Common myeloid progenitor, CD34-positive (primary cell): ENCODE measurements at regions not wholly inside any gene's neighbourhood (a gene's known extent, or its start where the extent isn't known, plus 50 kb on each side); places are given as distances from the start of the nearest gene placed in this dataset.

Experiments used
- CTCF ChIA-PET: fragments of 350-600 bp; sonication (Branson Sonifier 250); formaldehyde crosslinking; loops from one replicate; lab custom pipeline; 2021; ENCODE audit warnings: antibody characterized with exemption; lab: Charles Lee
- POLR2A ChIA-PET: fragments of 350-600 bp; sonication (Branson Sonifier 250); formaldehyde crosslinking; loops from one replicate; lab custom pipeline; 2021; ENCODE audit warnings: antibody characterized with exemption; lab: Charles Lee
- DNase-seq, 3 donors: peaks; one replicate each; pipeline versions ENCODE4 v3.0.0 to v3.0.0-alpha.2; 2013
- H3K27ac ChIP-seq, 2 experiments: 1 replicate in 1 of 2; 2 replicates in 1 of 2; pipeline ENCODE4 v1.7.0; 2013; ENCODE audit warnings: inconsistent platforms in 2 of 2, low read length in 2 of 2, mild to moderate bottlenecking in 2 of 2, low read depth in 1 of 2, moderate library complexity in 1 of 2; ENCODE audit not compliant: severe bottlenecking in 2 of 2, insufficient read depth in 1 of 2, poor library complexity in 1 of 2
- H3K27me3 ChIP-seq, 5 experiments: replicated peaks in 2 of 5; 1 replicate in 3 of 5; 2 replicates in 2 of 5; pipeline versions ENCODE4 v1.6.1 to v1.7.0; 2013; ENCODE audit warnings: low read length in 4 of 5, mild to moderate bottlenecking in 2 of 5, moderate library complexity in 2 of 5, inconsistent platforms in 1 of 5; ENCODE audit not compliant: insufficient read depth in 5 of 5, control insufficient read depth in 4 of 5
- H3K36me3 ChIP-seq, 4 experiments: 1 replicate in 2 of 4; 2 replicates in 2 of 4; pipeline versions ENCODE4 v1.6.1 to v1.7.0; 2013; ENCODE audit warnings: low read length in 3 of 4, control low read depth in 1 of 4, mild to moderate bottlenecking in 1 of 4; ENCODE audit not compliant: control insufficient read depth in 4 of 4, insufficient read depth in 4 of 4
- H3K4me1 ChIP-seq, 4 experiments: 1 replicate in 3 of 4; 2 replicates in 1 of 4; pipeline versions ENCODE4 v1.6.1 to v1.7.1; 2013; ENCODE audit warnings: low read length in 3 of 4, mild to moderate bottlenecking in 3 of 4, control low read depth in 1 of 4, inconsistent platforms in 1 of 4, moderate library complexity in 1 of 4; ENCODE audit not compliant: control insufficient read depth in 4 of 4, insufficient read depth in 4 of 4; ENCODE audit errors: control extremely low read depth in 1 of 4
- H3K4me3 ChIP-seq, 7 experiments: 1 replicate in 4 of 7; 2 replicates in 3 of 7; pipeline versions ENCODE4 v1.5.1 to v1.7.0; 2013; ENCODE audit warnings: mild to moderate bottlenecking in 7 of 7, low read length in 6 of 7, moderate library complexity in 6 of 7, inconsistent platforms in 2 of 7, low read depth in 2 of 7, control low read depth in 1 of 7; ENCODE audit not compliant: insufficient read depth in 4 of 7, control insufficient read depth in 1 of 7; ENCODE audit errors: extremely low read depth in 1 of 7
- H3K9me3 ChIP-seq, 5 experiments: 1 replicate in 4 of 5; 2 replicates in 1 of 5; pipeline versions ENCODE4 v1.6.1 to v1.7.1; 2013; ENCODE audit warnings: low read length in 4 of 5, mild to moderate bottlenecking in 2 of 5, inconsistent platforms in 1 of 5, low read depth in 1 of 5, moderate library complexity in 1 of 5; ENCODE audit not compliant: control insufficient read depth in 4 of 5, insufficient read depth in 2 of 5; ENCODE audit errors: control extremely low read depth in 1 of 5
- WGBS: methylation state at CpG from one replicate; pipeline ENCODE4 v1.1.5; 2013; ENCODE audit not compliant: insufficient coverage; 5-methylcytosine and 5-hydroxymethylcytosine counted together

DNA sequence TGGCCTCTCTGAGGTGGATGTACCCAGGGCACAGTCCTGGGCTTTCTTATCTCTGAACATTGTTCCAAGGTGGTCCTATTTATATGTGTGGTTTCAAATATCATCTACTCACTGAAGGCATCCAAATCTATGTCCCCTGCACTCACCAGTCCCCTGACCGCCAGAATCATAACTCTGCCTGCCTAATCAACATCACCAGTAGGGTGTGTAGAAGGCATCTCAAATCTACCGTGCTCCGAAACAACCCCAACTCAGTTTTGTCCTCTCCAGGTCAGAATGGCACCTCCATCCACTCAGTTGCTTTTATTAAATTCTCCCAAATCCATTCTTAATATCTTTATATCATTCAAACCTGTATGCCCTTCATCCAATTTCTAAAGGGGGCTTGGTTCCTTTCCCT is 536.3 kb downstream of the GRIN2A start:
- peaks cover 0 to 2% (median 0%) of the 10 kb centered on the region in 5 experiments for H3K27me3 ChIP-seq
- DNase-seq, result no peak
- POLR2A ChIA-PET, result no interaction called here
- H3K9me3 ChIP-seq, result no peaks in the 10 kb centered on the region
- no peak overlapping the region for H3K4me3 ChIP-seq
- 79% methylated on average over 3 of the region's 3 CpGs for WGBS
- no peaks in the 10 kb centered on the region for H3K4me1 ChIP-seq
- CTCF ChIA-PET, result no interaction called here
- H3K27ac ChIP-seq, result no peak overlapping the region
- H3K36me3 ChIP-seq, result no peaks in the 10 kb centered on the region

DNA sequence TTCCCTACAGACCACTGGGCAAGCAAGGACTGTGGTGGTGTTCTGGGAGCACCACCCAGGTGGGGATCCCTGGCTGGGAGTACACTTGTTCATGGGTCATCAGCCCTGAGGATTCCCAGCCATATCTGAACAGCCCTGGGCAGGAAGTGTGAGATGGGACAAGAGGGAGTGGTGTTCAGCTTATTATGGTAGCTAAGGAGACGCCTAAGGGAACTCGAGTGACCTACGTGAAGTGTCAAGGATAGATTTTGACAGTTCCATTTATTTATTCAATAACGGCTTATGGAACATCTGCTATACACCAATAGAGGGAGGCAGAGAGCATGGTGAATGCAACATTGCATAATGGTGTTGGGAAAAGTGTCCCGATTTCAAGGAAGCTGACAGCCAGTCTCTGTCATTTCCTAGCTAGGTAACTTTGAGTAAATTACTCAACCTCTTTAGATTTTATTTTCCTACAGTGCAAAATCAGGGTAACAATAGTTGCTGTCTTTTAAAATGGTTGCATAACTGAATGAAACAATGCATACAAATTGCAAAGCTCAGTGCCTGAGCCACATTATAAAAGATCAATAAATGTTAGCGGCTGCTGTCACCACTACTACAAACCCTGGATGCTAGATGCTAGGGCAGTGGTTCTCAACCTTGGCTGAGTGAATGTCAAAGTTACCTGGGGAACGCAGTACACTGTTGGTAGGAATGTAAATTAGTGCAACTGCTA is 534.1 kb downstream of the GRIN2A start:
- Histone ChIP-seq H3K27me3 (peaks cover 0 to 2% (median 0%) of the 10 kb centered on the region in 5 experiments), H3K9me3 (no peaks in the 10 kb centered on the region), H3K4me3 (no peak overlapping the region), H3K36me3 (no peaks in the 10 kb centered on the region), H3K4me1 (no peaks in the 10 kb centered on the region), H3K27ac (no peak overlapping the region)
- ChIA-PET POLR2A (interaction anchor here (0.6 kb wide), 1 partner anchor 30 kb away, joined by 3 read pairs; no protein-coding TSS in a partner anchor), CTCF (no interaction called here)
- DNase-seq, result peak in 2 of 3 donors; percentile 2 to 4
- 100% methylated on average over 1 of the region's 7 CpGs for WGBS

DNA sequence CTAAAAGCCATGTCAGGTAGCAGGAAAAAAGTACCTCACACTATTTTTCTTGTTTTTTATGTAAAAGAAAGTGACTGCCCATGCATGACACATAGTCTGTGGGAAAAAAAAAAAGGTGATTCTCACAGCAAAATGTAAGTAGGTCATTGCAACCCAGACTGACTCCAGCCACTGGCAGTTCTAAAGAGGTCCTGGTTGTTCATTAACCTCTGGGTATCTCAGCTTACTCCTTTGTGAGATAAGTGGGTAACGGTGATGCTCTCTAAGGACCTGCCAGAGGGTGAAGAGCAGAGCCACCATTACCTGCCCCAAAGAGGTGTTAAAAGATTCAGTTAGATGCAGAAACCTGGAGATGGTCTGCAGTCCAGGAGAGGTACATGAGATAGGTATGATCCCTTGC is 531.9 kb downstream of the GRIN2A start:
- Histone ChIP-seq H3K4me1 (no peaks in the 10 kb centered on the region), H3K27ac (no peak overlapping the region), H3K36me3 (no peaks in the 10 kb centered on the region), H3K4me3 (no peak overlapping the region), H3K27me3 (peaks cover 0 to 2% (median 0%) of the 10 kb centered on the region in 5 experiments), H3K9me3 (no peaks in the 10 kb centered on the region)
- POLR2A ChIA-PET, result no interaction called here
- DNase-seq, result no peak
- CTCF ChIA-PET, result no interaction called here
- WGBS, result 57% methylated on average over 1 of the region's 1 CpG

DNA sequence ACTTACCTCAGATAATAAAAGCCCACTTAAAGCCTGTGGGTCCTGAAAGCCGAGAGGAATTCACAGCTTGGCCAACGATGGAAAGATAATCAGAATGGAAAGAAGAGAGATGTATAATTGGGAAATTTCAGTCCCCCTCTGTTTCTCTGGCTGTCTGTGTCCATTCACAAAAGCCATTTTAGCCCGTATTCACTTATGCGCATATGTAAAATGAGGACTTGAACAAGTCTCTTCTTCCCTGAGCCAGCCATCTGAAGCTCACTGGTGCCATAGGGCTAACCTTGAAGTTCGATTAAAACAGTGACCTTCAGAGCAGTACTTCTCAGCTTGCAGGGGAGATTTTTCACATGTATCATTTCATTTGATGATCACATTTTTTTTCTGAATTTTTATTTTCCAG is 527.2 kb downstream of the GRIN2A start:
- WGBS, result 83% methylated on average over 5 of the region's 5 CpGs
- Histone ChIP-seq H3K27ac (no peak overlapping the region), H3K27me3 (no peaks in the 10 kb centered on the region), H3K4me3 (no peak overlapping the region), H3K4me1 (no peaks in the 10 kb centered on the region), H3K9me3 (no peaks in the 10 kb centered on the region), H3K36me3 (no peaks in the 10 kb centered on the region)
- ChIA-PET CTCF (no interaction called here), POLR2A (no interaction called here)
- no peak for DNase-seq

DNA sequence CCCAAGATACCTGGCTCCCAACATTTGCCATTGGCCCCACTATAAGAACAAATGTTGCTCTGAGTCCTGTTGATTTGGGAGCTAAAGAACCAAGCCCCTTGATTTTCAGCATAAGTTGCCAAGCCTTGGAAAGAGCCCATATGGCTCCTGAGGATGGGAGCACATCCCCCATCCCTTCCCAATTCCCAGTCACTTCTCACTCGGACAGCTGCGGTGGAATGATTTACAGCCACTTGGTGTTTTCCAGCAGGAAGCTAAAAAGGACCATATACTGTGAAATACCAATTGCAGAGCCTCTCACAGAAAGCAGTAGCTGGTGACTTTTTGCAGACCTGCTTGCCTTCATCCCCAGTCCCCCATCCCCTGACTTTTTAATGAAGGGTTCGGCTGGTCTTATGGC is 524.6 kb downstream of the GRIN2A start:
- Histone ChIP-seq H3K4me3 (no peak overlapping the region), H3K27me3 (no peaks in the 10 kb centered on the region), H3K4me1 (no peaks in the 10 kb centered on the region), H3K27ac (no peak overlapping the region), H3K9me3 (no peaks in the 10 kb centered on the region), H3K36me3 (no peaks in the 10 kb centered on the region)
- ChIA-PET CTCF (no interaction called here), POLR2A (no interaction called here)
- WGBS, result 0% methylated on average over 2 of the region's 3 CpGs
- no peak for DNase-seq

DNA sequence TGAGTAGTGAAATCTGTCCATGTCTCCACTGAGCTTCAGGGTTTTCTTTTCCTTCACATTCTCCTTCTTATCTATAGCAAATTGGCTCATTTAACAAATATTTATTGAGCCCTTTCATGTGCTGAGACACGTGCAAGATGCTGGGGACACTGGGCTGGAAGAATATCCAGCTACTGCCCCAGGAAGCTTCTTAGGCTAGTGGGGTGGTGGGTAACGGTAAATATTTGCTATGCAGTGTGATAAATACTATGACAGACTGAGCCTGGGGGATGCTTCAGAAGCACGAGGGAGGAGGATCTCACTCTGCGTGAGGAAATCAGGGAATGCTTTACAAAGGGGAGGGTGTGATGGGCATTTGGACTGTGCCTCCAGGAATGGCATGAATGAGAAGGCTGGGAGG is 524.1 kb downstream of the GRIN2A start:
- DNase-seq, result no peak

DNA sequence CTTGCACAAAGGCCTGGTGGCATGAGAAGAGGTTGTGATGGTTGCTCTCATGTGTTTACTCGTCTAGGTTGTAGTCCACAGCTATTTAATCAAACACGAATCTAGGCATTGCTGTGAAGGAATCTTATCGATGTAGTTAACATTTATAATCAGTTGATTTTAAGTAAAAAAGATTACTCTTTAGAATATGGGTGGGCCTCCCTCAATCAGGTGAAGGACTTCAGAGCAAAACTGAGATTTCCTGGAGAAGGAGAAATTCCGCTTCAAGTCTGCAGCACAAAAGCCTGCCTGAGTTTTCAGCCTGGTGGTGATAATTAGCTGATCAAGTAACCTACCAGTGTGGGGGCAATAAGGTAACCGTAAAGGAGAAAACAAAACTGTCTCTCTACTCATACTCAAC is 523.6 kb downstream of the GRIN2A start:
- POLR2A ChIA-PET, result no interaction called here

More for the DNA sequence above, 524.1 kb downstream of the GRIN2A start:
- no peaks in the 10 kb centered on the region for H3K27me3 ChIP-seq
- 6% methylated on average over 3 of the region's 4 CpGs for WGBS
- ChIA-PET POLR2A (no interaction called here), CTCF (no interaction called here)
- H3K9me3 ChIP-seq, result no peaks in the 10 kb centered on the region
- H3K27ac ChIP-seq, result no peak overlapping the region
- H3K4me3 ChIP-seq, result no peak overlapping the region
- H3K4me1 ChIP-seq, result no peaks in the 10 kb centered on the region
- no peaks in the 10 kb centered on the region for H3K36me3 ChIP-seq

More for the DNA sequence above, 523.6 kb downstream of the GRIN2A start:
- CTCF ChIA-PET, result no interaction called here
- no peak overlapping the region for H3K27ac ChIP-seq
- no peak overlapping the region for H3K4me3 ChIP-seq
- no peak for DNase-seq
- no peaks in the 10 kb centered on the region for H3K9me3 ChIP-seq
- H3K36me3 ChIP-seq, result no peaks in the 10 kb centered on the region
- H3K27me3 ChIP-seq, result no peaks in the 10 kb centered on the region
- WGBS, result 70% methylated on average over 2 of the region's 5 CpGs
- H3K4me1 ChIP-seq, result no peaks in the 10 kb centered on the region
